Endothelial cell (in vitro differentiated cells): ENCODE measurements at regions not wholly inside any gene's neighbourhood (a gene's known extent, or its start where the extent isn't known, plus 50 kb on each side); places are given as distances from the start of the nearest gene placed in this dataset.
A peak's percentile ranks its signal among the peaks of the same experiment; 100 is the strongest.

Source experiments
- DNase-seq: peaks from one replicate; pipeline ENCODE4 v3.0.0; 2021; ENCODE audit warnings: low spot score
- H3K27ac Mint-ChIP-seq: one replicate; pipeline ENCODE4 v1.8.0; 2021; ENCODE audit warnings: mixed read lengths, inconsistent platforms; ENCODE audit not compliant: unreplicated experiment
- H3K27me3 Mint-ChIP-seq: one replicate; pipeline ENCODE4 v1.8.0; 2021; ENCODE audit warnings: mild to moderate bottlenecking, moderate library complexity, mixed read lengths, inconsistent platforms; ENCODE audit not compliant: unreplicated experiment
- H3K36me3 Mint-ChIP-seq: one replicate; pipeline ENCODE4 v1.8.0; 2021; ENCODE audit warnings: mild to moderate bottlenecking, low read depth, mixed read lengths, inconsistent platforms; ENCODE audit not compliant: unreplicated experiment
- H3K4me1 Mint-ChIP-seq: one replicate; pipeline ENCODE4 v1.8.0; 2021; ENCODE audit warnings: mild to moderate bottlenecking, mixed read lengths, inconsistent platforms; ENCODE audit not compliant: unreplicated experiment
- H3K4me3 Mint-ChIP-seq: one replicate; pipeline ENCODE4 v1.8.0; 2021; ENCODE audit warnings: mild to moderate bottlenecking, mixed read lengths, inconsistent platforms; ENCODE audit not compliant: unreplicated experiment
- H3K9me3 Mint-ChIP-seq: one replicate; pipeline ENCODE4 v1.8.0; 2021; ENCODE audit warnings: mixed read lengths, inconsistent platforms; ENCODE audit not compliant: unreplicated experiment
- CTCF ChIP-seq: fragments of 200-600 bp; sonication (generic); IDR thresholded peaks from one replicate; pipeline ENCODE4 v1.5.0; 2021; ENCODE audit warnings: antibody characterized with exemption; ENCODE audit not compliant: unreplicated experiment

- Mint-ChIP-seq H3K4me1 (peaks cover 36% of the 10 kb centered on the region), H3K27ac (peak overlapping the region; percentile 91), H3K4me3 (no peak overlapping the region), H3K36me3 (no peaks in the 10 kb centered on the region), H3K9me3 (no peaks in the 10 kb centered on the region), H3K27me3 (peaks cover 10% of the 10 kb centered on the region)
- DNase-seq, result peak; percentile 43
- TF ChIP-seq CTCF, result no peak
These were observed 160.4 kb downstream of the BRD1 start for GRCh38 chr22:49667236-49667635.

DNA sequence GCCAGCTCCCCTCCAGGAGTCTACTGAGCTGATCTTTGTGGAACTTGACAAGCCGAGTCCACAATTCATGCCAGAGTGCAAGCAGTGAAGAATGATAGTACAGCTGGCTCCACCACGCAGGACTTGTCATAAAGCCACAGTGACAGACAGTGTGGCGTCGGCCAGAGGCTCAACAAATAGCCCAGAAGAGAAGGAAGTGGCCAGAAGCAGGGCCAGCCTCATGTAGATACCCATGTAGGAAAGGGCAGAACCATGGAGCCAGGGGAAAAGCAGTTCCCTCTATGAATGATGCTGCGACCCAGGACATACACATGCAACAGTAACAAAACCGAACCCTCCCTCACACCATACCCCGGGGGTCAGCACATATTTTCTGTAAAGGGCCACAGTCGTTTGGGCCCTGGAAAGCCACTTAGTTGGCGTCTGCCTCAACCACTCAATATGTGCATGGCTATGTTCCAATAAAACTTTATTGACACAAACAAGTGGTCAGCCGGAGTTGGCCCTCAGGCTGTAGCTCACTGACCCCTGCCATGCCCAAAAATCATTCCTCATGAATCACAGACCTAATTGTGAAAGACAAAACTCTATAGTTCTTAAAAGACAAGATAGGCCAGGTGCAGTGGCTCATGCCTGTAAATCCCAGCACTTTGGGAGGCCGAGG lies 161.4 kb downstream of the BRD1 start:
- Mint-ChIP-seq H3K4me3 (no peak overlapping the region), H3K27me3 (peaks cover 7% of the 10 kb centered on the region), H3K27ac (peak overlapping the region; percentile 91), H3K36me3 (no peaks in the 10 kb centered on the region), H3K9me3 (no peaks in the 10 kb centered on the region), H3K4me1 (peaks cover 34% of the 10 kb centered on the region)
- no peak for TF ChIP-seq CTCF
- DNase-seq, result no peak

GRCh38 chr22:49664891-49665290 lies 162.8 kb downstream of the BRD1 start:
- Mint-ChIP-seq H3K9me3 (no peaks in the 10 kb centered on the region), H3K4me3 (no peak overlapping the region), H3K36me3 (no peaks in the 10 kb centered on the region), H3K27ac (no peak overlapping the region), H3K4me1 (peaks cover 31% of the 10 kb centered on the region), H3K27me3 (peaks cover 7% of the 10 kb centered on the region)
- no peak for DNase-seq
- no peak for TF ChIP-seq CTCF

- Mint-ChIP-seq H3K9me3 (no peaks in the 10 kb centered on the region), H3K4me1 (peaks cover 31% of the 10 kb centered on the region), H3K4me3 (no peak overlapping the region), H3K27me3 (peaks cover 7% of the 10 kb centered on the region), H3K27ac (no peak overlapping the region), H3K36me3 (no peaks in the 10 kb centered on the region)
- no peak for DNase-seq
- TF ChIP-seq CTCF, result no peak
These were observed 163.2 kb downstream of the BRD1 start for GRCh38 chr22:49664371-49664881.

DNA sequence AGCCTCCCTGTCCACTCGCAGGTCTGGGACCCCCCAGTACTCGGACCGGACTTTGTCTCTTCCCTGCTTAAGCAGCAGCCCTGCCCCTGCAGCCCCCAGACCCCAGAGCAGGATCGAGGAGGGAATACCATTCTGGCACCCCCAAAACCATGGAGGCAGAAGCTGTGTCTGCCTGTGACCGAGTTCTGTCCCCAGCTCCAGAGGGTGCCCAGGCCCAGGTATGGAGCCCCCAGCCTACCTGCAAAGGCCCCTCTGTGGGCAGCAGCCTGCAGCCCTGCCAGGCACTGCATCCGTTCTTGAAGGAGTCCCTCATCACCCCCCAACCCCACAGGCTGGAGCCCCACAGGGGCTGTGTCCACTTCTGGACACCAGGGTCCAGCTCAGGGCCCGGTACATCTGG lies 163.8 kb downstream of the BRD1 start:
- no peak overlapping the region for H3K4me3 Mint-ChIP-seq
- no peak for DNase-seq
- H3K27ac Mint-ChIP-seq, result no peak overlapping the region
- H3K36me3 Mint-ChIP-seq, result no peaks in the 10 kb centered on the region
- H3K27me3 Mint-ChIP-seq, result peaks cover 5% of the 10 kb centered on the region
- H3K9me3 Mint-ChIP-seq, result no peaks in the 10 kb centered on the region
- peaks cover 35% of the 10 kb centered on the region for H3K4me1 Mint-ChIP-seq
- TF ChIP-seq CTCF, result no peak
